Choroid plexus epithelial cell (primary cell): ENCODE measurements at regions not wholly inside any gene's neighbourhood (a gene's known extent, or its start where the extent isn't known, plus 50 kb on each side); places are given as distances from the start of the nearest gene placed in this dataset.

Source experiments
- DNase-seq: peaks from one replicate; pipeline ENCODE4 v3.0.0-alpha.2; 2010; ENCODE audit warnings: low read depth
- H3K4me3 ChIP-seq: 2 replicates; pipeline ENCODE4 v1.5.1; 2011; ENCODE audit warnings: low read depth, mild to moderate bottlenecking, control low read depth, low read length, moderate library complexity
- TF ChIP-seq, protein P1 (sequence below): conservative IDR thresholded peaks from 2 replicates; pipeline ENCODE4 v1.5.1; 2011; ENCODE audit warnings: low read depth, mild to moderate bottlenecking, control low read depth, inconsistent platforms, low read length, moderate library complexity

DNA sequence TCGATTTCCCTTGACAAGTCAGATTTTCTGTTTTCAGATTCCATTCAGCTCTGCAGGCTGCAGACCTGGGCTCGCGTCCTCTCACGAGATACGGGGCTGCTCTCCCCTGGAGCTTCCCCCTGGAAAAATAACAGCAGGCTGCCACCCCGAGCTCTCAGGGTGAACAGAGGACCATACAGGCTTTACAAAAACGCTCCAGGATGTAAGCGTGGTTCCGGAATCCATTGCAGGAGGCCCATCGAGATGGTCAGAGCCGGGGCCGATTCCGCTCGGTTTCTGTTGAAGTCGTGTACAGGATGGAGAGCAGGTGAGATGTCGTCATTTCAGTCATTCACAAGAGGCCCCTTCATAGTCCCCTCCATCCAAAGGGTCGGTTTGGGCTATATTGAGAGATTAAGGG lies 297.7 kb upstream of the IRX4 start:
- DNase-seq = no peak
- H3K4me3 ChIP-seq = no peak overlapping the region
- TF ChIP-seq, protein P1, sequence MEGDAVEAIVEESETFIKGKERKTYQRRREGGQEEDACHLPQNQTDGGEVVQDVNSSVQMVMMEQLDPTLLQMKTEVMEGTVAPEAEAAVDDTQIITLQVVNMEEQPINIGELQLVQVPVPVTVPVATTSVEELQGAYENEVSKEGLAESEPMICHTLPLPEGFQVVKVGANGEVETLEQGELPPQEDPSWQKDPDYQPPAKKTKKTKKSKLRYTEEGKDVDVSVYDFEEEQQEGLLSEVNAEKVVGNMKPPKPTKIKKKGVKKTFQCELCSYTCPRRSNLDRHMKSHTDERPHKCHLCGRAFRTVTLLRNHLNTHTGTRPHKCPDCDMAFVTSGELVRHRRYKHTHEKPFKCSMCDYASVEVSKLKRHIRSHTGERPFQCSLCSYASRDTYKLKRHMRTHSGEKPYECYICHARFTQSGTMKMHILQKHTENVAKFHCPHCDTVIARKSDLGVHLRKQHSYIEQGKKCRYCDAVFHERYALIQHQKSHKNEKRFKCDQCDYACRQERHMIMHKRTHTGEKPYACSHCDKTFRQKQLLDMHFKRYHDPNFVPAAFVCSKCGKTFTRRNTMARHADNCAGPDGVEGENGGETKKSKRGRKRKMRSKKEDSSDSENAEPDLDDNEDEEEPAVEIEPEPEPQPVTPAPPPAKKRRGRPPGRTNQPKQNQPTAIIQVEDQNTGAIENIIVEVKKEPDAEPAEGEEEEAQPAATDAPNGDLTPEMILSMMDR = no peak

GRCh38 chr5:2179861-2180260 lies 297.1 kb upstream of the IRX4 start:
- TF ChIP-seq, protein P1 = no peak
- no peak overlapping the region for H3K4me3 ChIP-seq
- no peak for DNase-seq

DNA sequence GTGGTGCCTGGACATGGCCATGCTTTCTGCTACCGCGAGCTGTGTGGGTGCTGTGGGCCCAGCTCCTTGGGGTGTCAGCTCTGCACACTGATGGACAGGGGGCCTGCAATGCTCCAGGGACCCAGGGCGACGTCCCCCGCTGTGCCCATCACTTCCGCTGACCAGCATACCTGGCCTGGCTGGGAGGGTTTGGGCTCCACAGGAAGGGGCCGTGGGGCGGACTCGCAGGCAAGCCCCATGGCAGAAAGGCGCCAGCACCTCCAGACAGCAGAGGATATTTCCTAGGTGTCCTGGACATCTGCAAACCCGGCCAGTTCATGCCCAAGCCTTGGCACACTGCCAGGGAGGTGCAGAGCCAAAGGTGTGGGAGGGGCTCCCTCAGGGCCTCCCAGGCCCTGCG lies 295.8 kb upstream of the IRX4 start:
- no peak overlapping the region for H3K4me3 ChIP-seq
- TF ChIP-seq, protein P1 = no peak
- DNase-seq = no peak

GRCh38 chr5:2178071-2178477 lies 295.3 kb upstream of the IRX4 start:
- no peak for DNase-seq

GRCh38 chr5:2177244-2177643 lies 294.5 kb upstream of the IRX4 start:
- TF ChIP-seq, protein P1 = no peak
- no peak for DNase-seq
- H3K4me3 ChIP-seq = no peak overlapping the region

More at GRCh38 chr5:2178071-2178477, 295.3 kb upstream of the IRX4 start:
- TF ChIP-seq, protein P1 = no peak
- no peak overlapping the region for H3K4me3 ChIP-seq

DNA sequence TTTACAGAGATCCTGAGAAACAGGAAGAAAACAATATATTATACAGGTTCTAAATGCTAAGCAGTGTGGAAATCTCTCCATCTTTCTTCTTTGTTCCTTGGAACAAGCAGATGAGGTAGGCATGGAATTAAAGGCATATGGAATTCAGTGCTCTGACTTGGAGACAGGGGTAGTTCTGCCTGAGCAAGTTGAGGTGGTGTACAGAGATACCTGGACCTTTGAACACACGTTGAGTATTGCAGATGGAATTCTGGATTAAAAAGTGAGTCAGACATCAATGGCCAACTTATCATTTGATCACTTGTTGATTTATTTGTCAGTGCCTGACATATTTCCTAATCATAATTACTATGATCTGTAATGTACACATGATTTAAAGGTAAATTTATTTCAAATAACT lies 293.9 kb upstream of the IRX4 start:
- TF ChIP-seq, protein P1 = no peak
- H3K4me3 ChIP-seq = no peak overlapping the region
- no peak for DNase-seq

- TF ChIP-seq, protein P1 = no peak
- no peak overlapping the region for H3K4me3 ChIP-seq
- DNase-seq = no peak
Measured at GRCh38 chr5:2175842-2176404, 293.2 kb upstream of the IRX4 start.
